ENCODE measurements at regions not wholly inside any gene's neighbourhood (a gene's known extent, or its start where the extent isn't known, plus 50 kb on each side); places are given as distances from the start of the nearest gene placed in this dataset.

- TF ChIP-seq POLR2A (IDR thresholded peaks at IDR 0.05) (no peak), CTCF (IDR thresholded peaks at IDR 0.05) (no peak)
Measured at GRCh38 chr7:142528608-142529408, 220.5 kb upstream of the PRSS1 start.

All from vagina (tissue), 2 donors.